OCI-LY7 (cell line): ENCODE measurements at regions not wholly inside any gene's neighbourhood (a gene's known extent, or its start where the extent isn't known, plus 50 kb on each side); places are given as distances from the start of the nearest gene placed in this dataset.

Source experiments
- CTCF ChIP-seq: fragments of 200-600 bp; sonication (generic); conservative IDR thresholded peaks from 2 replicates; pipeline ENCODE4 v1.5.1; 2014; ENCODE audit warnings: mild to moderate bottlenecking, antibody characterized with exemption, low read length, moderate library complexity, mixed read lengths
- EZH2phosphoT487 ChIP-seq: fragments of 200-600 bp; sonication (generic); IDR thresholded peaks from 2 replicates; pipeline ENCODE4 v1.6.1; 2018; ENCODE audit warnings: low read depth, borderline replicate concordance, mild to moderate bottlenecking, mixed run types, antibody characterized with exemption, low read length, moderate library complexity, mixed read lengths

- TF ChIP-seq CTCF (no peak), EZH2phosphoT487 (no peak)
Measured at GRCh38 chr3:148532326-148532725, 165.4 kb upstream of the AGTR1 start.
